ENCODE measurements at regions not wholly inside any gene's neighbourhood (a gene's known extent, or its start where the extent isn't known, plus 50 kb on each side); places are given as distances from the start of the nearest gene placed in this dataset.
A peak's percentile ranks its signal among the peaks of the same experiment; 100 is the strongest.

- TF ChIP-seq CTCF (conservative IDR thresholded peaks at IDR 0.05) = no peak
- H3K27ac ChIP-seq = no peak overlapping the region
Observed at GRCh38 chr10:64089648-64090047, 568.4 kb downstream of the REEP3 start.

- no peak overlapping the region for H3K27ac ChIP-seq
- no peak for TF ChIP-seq CTCF (conservative IDR thresholded peaks at IDR 0.05)
Observed at GRCh38 chr10:64090865-64091264, 569.7 kb downstream of the REEP3 start.

GRCh38 chr10:64091897-64092296 is 570.7 kb downstream of the REEP3 start:
- no peak overlapping the region for H3K27ac ChIP-seq
- peak; percentile 71 for TF ChIP-seq CTCF (conservative IDR thresholded peaks at IDR 0.05)

- H3K27ac ChIP-seq = no peak overlapping the region
- no peak for TF ChIP-seq CTCF (conservative IDR thresholded peaks at IDR 0.05)
Observed at GRCh38 chr10:64093304-64093703, 572.1 kb downstream of the REEP3 start.

- H3K27ac ChIP-seq = no peak overlapping the region
- TF ChIP-seq CTCF (conservative IDR thresholded peaks at IDR 0.05) = no peak
Observed at GRCh38 chr10:64093946-64094535, 572.8 kb downstream of the REEP3 start.

GRCh38 chr10:64096941-64097340 is 575.7 kb downstream of the REEP3 start:
- TF ChIP-seq CTCF (conservative IDR thresholded peaks at IDR 0.05) = no peak
- no peak overlapping the region for H3K27ac ChIP-seq

GRCh38 chr10:64097391-64098122 is 576.4 kb downstream of the REEP3 start:
- H3K27ac ChIP-seq = no peak overlapping the region
- no peak for TF ChIP-seq CTCF (conservative IDR thresholded peaks at IDR 0.05)
